Activated T-cell treated with anti-CD3 and anti-CD28 coated beads, Interleukin-2, amount 50 U/mL, for 24 hours (primary cell): ENCODE measurements at regions not wholly inside any gene's neighbourhood (a gene's known extent, or its start where the extent isn't known, plus 50 kb on each side); places are given as distances from the start of the nearest gene placed in this dataset.

Experiments
- DNase-seq: peaks from one replicate; pipeline ENCODE4 v3.0.0-alpha.2; 2020
- H3K27ac Mint-ChIP-seq: 2 replicates; pipeline ENCODE4 v1.8.0; 2020; ENCODE audit warnings: mild to moderate bottlenecking, mixed read lengths
- H3K27me3 Mint-ChIP-seq: 2 replicates; pipeline ENCODE4 v1.8.0; 2020; ENCODE audit warnings: mixed read lengths
- H3K36me3 Mint-ChIP-seq: 2 replicates; pipeline ENCODE4 v1.8.0; 2020; ENCODE audit warnings: low read depth, mixed read lengths
- H3K4me1 Mint-ChIP-seq: 2 replicates; pipeline ENCODE4 v1.8.0; 2020; ENCODE audit warnings: low read depth, mixed read lengths
- H3K4me3 Mint-ChIP-seq: 2 replicates; pipeline ENCODE4 v1.8.0; 2020; ENCODE audit warnings: mild to moderate bottlenecking, moderate library complexity, mixed read lengths
- H3K9me3 Mint-ChIP-seq: 2 replicates; pipeline ENCODE4 v1.8.0; 2020; ENCODE audit warnings: mixed read lengths

DNA sequence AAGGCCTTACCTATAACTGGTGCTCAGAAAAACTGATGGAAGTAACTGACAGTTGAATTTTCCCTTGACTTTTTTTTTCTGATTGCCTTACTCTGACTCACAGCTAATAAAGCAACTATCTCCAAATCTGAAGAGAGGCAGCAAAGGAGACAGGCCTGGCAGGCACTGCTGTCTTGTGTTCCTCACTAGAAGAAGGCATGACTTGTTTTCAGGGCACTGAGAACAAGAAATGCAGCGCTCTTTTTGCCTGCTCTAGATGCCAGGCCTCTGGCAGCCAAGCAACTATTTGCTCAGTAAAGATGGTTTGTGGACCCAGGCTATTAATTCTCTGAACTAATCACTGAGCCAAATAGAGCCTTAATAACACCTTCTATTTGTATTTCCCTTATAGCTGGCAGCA lies 155.1 kb downstream of the PRDM13 start:
- no peaks in the 10 kb centered on the region for H3K4me1 Mint-ChIP-seq
- DNase-seq, result no peak
- H3K36me3 Mint-ChIP-seq, result no peaks in the 10 kb centered on the region
- no peaks in the 10 kb centered on the region for H3K9me3 Mint-ChIP-seq
- no peaks in the 10 kb centered on the region for H3K27me3 Mint-ChIP-seq
- no peak overlapping the region for H3K27ac Mint-ChIP-seq
- H3K4me3 Mint-ChIP-seq, result no peak overlapping the region

DNA sequence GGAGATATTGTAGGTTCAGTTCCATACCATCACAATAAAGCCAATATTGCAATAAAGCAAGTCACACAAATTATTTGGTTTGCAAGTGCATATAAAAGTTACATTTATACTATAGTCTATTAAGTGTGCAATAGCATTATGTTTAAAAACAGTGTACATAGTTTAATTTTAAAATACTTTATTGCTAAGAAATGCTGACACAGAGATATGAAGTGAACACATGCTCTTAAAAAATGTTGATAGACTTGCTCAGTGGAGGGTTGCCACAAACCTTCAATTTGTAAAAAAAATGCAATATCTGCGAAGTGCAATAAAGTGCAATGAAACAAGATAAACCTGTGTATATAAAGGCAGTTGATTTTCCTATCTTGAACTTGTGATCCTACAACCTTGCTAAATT lies 161.5 kb downstream of the PRDM13 start:
- Mint-ChIP-seq H3K27ac (no peak overlapping the region), H3K36me3 (no peaks in the 10 kb centered on the region), H3K4me1 (no peaks in the 10 kb centered on the region), H3K27me3 (no peaks in the 10 kb centered on the region), H3K9me3 (no peaks in the 10 kb centered on the region), H3K4me3 (no peak overlapping the region)
- DNase-seq, result no peak

DNA sequence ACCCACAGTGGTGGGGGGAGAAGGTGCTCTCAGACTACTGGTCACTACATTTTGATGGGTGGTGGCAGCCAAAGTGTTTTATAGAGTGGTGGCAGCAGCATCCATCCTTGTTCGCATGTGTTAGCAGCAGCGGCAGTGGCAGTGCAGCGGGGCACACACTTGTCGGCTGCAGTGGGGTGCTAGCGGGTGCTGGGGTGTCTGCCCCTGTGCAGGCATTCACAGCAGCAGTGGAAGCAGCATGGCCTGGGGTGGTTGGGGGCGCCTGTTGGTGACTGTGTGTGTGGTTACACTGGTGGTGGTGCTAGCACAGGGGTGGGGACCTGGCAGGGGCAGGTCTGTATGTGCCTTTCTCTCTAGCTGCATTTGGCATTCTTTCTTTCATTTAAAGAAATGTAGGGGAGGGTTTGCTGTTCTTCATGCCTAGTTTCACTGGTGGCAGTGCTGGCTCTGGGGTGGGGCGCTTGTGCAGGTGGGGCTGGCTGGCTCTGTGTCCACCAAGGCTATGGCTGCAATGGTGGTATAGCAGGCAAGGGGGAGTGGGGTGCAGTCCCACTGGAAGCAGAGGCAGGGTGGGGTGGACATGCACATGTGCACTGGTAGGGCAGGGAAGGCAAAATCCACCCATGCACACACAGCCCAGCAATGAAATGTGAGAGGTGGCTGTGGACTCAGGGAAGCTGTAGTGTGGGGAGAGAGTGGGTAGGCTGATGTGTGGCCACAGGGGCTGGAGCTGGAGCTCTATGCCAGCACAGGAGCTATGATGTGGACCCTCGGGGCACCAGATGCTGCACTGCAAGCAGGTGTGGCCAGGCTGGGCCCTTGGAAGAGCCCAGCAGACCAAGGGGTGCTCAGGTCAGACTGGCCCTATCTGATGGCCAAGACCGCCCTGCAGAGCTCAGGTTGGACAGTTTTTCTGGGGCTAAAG lies 173.3 kb downstream of the PRDM13 start:
- no peak overlapping the region for H3K4me3 Mint-ChIP-seq
- no peaks in the 10 kb centered on the region for H3K4me1 Mint-ChIP-seq
- H3K9me3 Mint-ChIP-seq, result no peaks in the 10 kb centered on the region
- H3K27ac Mint-ChIP-seq, result no peak overlapping the region
- DNase-seq, result no peak
- H3K27me3 Mint-ChIP-seq, result peaks cover 62% of the 10 kb centered on the region
- H3K36me3 Mint-ChIP-seq, result no peaks in the 10 kb centered on the region

DNA sequence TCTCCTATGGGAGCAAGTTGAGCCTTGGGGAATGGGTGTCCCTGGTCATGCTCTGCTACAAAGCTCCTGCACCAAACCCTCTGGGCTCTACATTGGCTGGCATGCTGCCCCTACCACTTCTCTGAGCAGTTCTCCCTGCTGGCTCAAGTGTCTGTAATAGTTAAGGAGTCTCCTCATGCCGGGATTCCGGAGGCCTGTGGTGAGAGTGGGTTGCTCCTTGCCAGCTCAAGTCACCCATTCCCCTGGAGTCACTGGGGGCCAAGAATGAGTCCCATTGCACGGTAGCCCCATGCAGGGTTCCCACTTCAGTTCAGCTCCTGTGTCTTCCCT lies 173.9 kb downstream of the PRDM13 start:
- no peak overlapping the region for H3K4me3 Mint-ChIP-seq
- DNase-seq, result no peak
- H3K9me3 Mint-ChIP-seq, result no peaks in the 10 kb centered on the region
- no peaks in the 10 kb centered on the region for H3K4me1 Mint-ChIP-seq
- peaks cover 57% of the 10 kb centered on the region for H3K27me3 Mint-ChIP-seq
- H3K36me3 Mint-ChIP-seq, result no peaks in the 10 kb centered on the region
- H3K27ac Mint-ChIP-seq, result no peak overlapping the region

DNA sequence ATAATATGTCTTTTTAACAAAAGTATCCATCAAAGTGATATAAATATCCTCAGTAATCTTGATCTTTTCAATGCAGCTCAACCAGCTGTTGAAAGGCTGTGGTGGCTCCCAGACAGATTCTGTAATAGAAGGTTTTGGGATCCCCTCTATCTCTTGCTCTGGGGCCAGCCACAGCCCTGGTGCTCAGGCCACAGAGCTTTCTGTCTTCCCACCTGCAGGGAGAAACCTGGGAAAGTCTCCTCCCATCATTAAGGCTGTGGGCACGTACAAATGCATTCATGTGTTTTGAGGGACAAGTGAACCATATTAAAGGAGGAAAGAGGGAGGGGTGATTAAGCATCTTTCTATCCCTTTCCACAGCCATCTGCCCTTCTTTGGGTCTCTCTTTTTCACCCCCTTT lies 183.1 kb downstream of the PRDM13 start:
- Mint-ChIP-seq H3K27me3 (peaks cover 37% of the 10 kb centered on the region), H3K4me1 (no peaks in the 10 kb centered on the region), H3K9me3 (no peaks in the 10 kb centered on the region), H3K4me3 (no peak overlapping the region), H3K27ac (no peak overlapping the region), H3K36me3 (no peaks in the 10 kb centered on the region)
- DNase-seq, result no peak

DNA sequence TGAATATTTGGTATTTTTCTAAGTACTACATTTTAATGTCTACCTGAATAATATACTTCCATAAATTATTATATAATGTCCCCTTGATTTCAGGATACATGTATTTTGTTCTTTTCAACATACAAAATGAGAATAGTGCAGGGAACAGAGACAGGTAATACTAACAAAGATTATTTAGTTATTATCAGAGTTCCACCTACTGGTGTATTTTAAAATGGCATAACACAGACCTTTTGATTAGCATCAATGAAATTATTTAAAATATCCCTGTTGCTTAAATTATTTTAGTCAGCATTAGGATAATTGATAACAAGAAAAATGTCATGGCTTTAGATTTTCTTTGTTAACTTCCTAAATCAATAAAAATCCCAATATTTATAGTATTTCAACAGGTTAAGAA lies 184.0 kb downstream of the PRDM13 start:
- H3K36me3 Mint-ChIP-seq, result no peaks in the 10 kb centered on the region
- no peak for DNase-seq
- no peak overlapping the region for H3K27ac Mint-ChIP-seq
- H3K27me3 Mint-ChIP-seq, result peaks cover 34% of the 10 kb centered on the region
- no peaks in the 10 kb centered on the region for H3K9me3 Mint-ChIP-seq
- H3K4me3 Mint-ChIP-seq, result no peak overlapping the region
- H3K4me1 Mint-ChIP-seq, result no peaks in the 10 kb centered on the region

DNA sequence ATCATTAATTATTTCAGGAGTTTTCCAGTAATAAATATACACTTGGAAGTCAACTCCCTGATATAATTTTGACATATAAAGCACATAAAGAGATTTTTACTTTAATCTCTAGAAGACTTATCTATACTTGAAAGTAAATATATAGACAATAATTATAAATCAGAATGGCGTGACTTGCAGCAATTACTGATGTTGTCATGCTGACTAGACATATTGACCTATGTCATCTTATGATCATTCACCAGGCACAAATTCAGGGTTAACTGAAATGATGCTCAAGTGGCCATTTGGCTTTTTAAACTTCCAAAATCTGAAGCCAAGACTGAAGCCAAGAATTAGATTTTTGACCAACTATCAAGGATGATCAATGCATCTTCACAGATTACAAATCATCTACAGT lies 192.2 kb downstream of the MCHR2 start:
- Mint-ChIP-seq H3K36me3 (no peaks in the 10 kb centered on the region), H3K9me3 (no peaks in the 10 kb centered on the region), H3K4me1 (no peaks in the 10 kb centered on the region), H3K4me3 (no peak overlapping the region), H3K27ac (no peak overlapping the region), H3K27me3 (peaks cover 11% of the 10 kb centered on the region)
- DNase-seq, result no peak

DNA sequence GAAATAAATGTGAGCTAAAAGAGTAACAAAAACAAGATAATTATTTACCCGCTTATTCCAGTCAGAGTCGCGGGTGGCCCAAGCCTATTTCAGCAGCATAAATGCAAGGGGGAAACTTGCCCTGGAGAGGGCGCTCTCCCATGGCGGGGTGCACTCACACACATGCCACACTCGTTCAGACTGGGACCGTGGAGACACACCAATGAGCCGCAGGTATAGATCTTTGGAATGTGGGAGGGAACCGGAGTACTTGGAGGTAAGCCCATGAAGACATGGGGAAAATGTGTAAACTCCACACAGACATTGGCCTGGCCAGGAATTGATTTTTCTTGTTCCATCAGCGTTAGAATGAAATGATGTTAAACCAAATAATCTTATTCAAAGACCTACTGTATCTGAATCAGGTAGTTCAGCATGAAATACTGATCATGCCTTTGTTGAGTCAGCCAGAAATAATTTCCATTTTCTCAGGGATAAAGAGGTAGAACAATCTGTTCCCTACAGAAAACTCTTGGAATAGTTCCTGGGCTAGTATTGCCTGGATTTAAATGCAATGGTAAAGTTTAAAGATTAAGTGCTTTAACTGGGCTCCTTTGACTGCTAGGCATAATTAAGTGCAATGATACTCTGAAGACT lies 191.5 kb downstream of the MCHR2 start:
- Mint-ChIP-seq H3K9me3 (no peaks in the 10 kb centered on the region), H3K36me3 (no peaks in the 10 kb centered on the region), H3K27ac (no peak overlapping the region), H3K27me3 (peaks cover 13% of the 10 kb centered on the region), H3K4me1 (no peaks in the 10 kb centered on the region), H3K4me3 (no peak overlapping the region)
- DNase-seq, result no peak

DNA sequence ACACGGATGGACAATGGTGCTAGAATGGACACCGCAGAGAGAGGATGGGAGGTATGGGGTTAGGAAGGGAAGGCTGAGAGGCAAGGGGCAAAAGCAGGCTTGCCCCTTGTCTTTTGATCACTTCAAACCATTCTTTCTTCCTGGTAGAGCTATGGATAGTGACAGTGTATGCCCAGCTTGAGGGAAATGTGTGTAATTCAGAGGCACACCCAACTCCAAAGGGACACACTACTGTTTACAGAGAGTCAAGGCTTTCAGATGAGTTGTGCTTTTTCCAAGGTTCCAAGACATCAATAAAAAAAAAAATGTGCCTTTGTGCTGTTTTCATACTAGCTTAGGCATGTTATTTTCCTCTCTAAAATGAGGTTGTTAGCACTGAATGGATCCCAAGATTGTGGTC lies 185.0 kb downstream of the MCHR2 start:
- Mint-ChIP-seq H3K4me3 (no peak overlapping the region), H3K36me3 (no peaks in the 10 kb centered on the region), H3K4me1 (no peaks in the 10 kb centered on the region), H3K27ac (no peak overlapping the region), H3K27me3 (peaks cover 31% of the 10 kb centered on the region), H3K9me3 (no peaks in the 10 kb centered on the region)
- no peak for DNase-seq

DNA sequence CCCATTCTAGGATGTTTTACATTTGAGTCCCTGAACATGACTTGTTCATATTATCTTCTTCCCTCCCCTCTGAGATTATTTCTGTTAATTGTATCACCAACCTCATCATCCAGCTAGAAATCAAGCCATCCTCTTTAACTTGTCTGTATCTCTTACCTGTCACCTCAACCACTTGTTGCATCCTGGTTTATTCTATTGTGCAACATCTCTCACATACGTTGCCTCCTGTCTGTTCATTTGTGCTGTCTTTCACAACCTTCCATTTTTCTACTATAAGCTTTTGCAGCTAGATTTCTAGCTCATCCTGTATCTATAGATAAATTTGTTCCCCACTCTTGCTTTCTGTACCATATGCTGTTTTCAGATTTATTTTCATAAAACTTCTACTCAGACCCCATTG lies 183.7 kb downstream of the MCHR2 start:
- peaks cover 33% of the 10 kb centered on the region for H3K27me3 Mint-ChIP-seq
- no peak for DNase-seq
- H3K9me3 Mint-ChIP-seq, result no peaks in the 10 kb centered on the region
- no peak overlapping the region for H3K4me3 Mint-ChIP-seq
- no peak overlapping the region for H3K27ac Mint-ChIP-seq
- H3K36me3 Mint-ChIP-seq, result no peaks in the 10 kb centered on the region
- H3K4me1 Mint-ChIP-seq, result no peaks in the 10 kb centered on the region

DNA sequence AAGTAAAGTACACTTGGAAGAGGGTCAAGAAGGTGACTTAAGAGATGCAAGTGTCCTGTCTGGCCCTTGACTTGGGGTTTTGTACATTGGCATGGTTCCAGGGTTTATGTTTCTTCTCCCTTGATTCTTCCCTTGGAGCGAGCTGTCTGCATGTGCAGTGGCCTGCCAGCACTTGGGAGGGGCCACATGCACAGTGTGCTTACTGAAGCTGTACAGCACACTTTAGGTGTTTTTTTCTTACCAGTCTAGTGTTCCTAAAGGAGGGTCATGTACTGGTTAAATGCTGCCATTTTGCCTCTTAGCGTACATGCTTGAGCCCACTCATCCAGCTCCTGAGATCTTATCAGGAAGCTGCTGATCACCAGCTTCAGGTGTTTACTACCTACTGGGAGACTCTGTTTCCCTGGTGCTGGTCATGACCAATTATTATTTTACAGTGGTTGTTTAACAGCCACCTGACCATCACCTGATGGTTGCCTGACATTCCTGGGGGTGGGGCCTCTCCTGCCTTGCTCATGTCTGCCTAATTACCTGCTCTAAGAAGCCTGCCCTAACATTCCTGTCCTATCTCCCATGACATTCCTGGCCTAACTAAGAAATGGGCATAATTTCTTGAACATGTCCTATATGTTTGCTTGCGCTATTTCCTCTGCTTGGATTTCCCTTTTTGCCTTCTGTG lies 182.9 kb downstream of the MCHR2 start:
- peaks cover 33% of the 10 kb centered on the region for H3K27me3 Mint-ChIP-seq
- H3K4me1 Mint-ChIP-seq, result no peaks in the 10 kb centered on the region
- no peaks in the 10 kb centered on the region for H3K36me3 Mint-ChIP-seq
- no peak overlapping the region for H3K27ac Mint-ChIP-seq
- no peak for DNase-seq
- no peak overlapping the region for H3K4me3 Mint-ChIP-seq
- no peaks in the 10 kb centered on the region for H3K9me3 Mint-ChIP-seq

DNA sequence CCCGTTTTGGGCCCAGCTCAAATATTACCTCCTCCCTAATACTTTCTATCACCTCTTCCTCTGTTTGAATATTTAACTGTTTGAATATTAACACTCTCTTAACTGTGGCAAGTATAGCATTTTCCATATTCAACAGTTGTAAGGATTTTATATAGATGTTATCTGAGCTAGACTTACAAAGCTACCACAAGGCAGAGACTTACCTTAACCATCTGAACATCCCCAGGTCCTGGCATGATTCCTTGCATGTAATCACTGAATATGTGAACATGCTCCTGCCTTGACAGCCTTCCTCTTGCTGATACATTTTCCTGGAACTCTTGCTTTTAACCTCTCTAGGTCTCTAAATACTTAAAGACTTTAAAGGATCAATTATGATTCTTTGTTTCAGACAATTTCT lies 182.4 kb downstream of the MCHR2 start:
- Mint-ChIP-seq H3K4me1 (no peaks in the 10 kb centered on the region), H3K4me3 (no peak overlapping the region), H3K27me3 (peaks cover 33% of the 10 kb centered on the region), H3K9me3 (no peaks in the 10 kb centered on the region), H3K27ac (no peak overlapping the region), H3K36me3 (no peaks in the 10 kb centered on the region)
- no peak for DNase-seq

DNA sequence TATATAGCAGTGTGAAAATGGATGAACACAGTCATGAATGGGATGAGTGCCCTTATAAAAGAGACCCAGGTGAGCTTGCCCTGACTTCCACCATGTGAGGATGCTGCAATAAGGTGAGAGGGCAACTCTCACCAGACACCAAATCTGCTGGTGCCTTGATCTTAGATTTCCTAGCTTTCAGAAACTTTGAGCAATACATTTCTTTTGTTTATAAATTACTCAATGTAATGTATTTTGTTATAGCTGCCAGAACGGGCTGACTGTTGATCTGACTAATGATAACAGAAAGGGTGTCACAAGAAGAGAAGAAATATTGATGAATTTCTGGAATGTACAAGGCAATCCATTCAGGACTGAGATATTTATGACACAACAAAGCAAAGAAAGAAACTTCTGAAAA lies 180.5 kb downstream of the MCHR2 start:
- no peaks in the 10 kb centered on the region for H3K4me1 Mint-ChIP-seq
- H3K9me3 Mint-ChIP-seq, result no peaks in the 10 kb centered on the region
- H3K27ac Mint-ChIP-seq, result no peak overlapping the region
- H3K27me3 Mint-ChIP-seq, result peaks cover 30% of the 10 kb centered on the region
- no peak for DNase-seq
- H3K4me3 Mint-ChIP-seq, result no peak overlapping the region
- no peaks in the 10 kb centered on the region for H3K36me3 Mint-ChIP-seq

DNA sequence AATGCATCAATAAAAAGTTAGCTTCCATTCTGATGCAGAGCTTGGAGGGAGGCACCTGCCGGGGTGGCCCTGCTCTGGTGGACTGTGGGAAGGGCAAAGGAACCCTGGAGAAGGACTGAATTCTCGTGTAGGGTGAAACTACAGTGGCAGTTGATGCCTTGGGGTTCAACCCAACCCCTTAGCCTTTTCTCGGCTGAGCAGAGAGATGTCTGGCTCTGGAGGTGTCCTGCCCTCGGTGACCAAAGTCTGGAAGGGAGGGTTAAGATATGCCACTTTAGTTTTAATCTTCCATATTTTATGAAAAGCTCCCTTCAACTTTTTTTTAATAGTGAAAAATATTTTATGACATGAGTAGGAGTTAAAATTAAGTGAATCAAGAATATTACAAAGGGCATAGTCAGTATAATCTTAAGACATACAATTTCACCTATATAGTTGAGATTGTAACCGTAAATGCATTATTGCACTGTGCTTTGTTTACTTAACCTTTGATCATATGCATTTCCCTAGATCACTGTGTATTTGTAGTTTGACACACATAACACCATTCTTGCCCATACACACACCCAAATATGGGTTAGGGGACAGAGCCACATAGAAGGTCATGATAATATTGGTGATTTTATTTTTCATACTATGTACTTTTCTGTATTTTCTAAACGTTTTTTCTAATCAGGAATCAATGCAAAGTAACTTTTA lies 179.6 kb downstream of the MCHR2 start:
- no peaks in the 10 kb centered on the region for H3K4me1 Mint-ChIP-seq
- no peak for DNase-seq
- H3K4me3 Mint-ChIP-seq, result no peak overlapping the region
- no peak overlapping the region for H3K27ac Mint-ChIP-seq
- no peaks in the 10 kb centered on the region for H3K36me3 Mint-ChIP-seq
- H3K9me3 Mint-ChIP-seq, result no peaks in the 10 kb centered on the region
- H3K27me3 Mint-ChIP-seq, result peaks cover 27% of the 10 kb centered on the region

DNA sequence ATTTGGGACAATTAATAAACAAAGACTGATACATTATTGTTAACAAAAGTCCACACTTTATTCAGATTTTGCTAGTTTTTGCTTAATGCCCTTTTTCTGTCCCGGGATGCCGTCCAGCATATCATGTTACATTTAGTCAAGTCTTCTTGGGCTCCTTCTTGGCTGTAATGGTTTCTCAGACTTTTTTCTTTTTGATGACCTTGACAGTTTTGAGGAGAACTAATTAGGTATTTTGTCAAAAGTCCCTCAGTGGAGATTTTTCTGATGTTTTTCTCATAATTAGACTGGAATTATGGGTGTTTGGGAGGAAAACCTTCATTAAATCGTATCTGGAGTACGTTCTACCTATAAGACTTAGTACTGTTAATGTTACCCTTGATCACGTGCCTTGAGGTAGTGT lies 177.2 kb downstream of the MCHR2 start:
- H3K27ac Mint-ChIP-seq, result no peak overlapping the region
- H3K9me3 Mint-ChIP-seq, result no peaks in the 10 kb centered on the region
- H3K27me3 Mint-ChIP-seq, result peaks cover 32% of the 10 kb centered on the region
- no peaks in the 10 kb centered on the region for H3K4me1 Mint-ChIP-seq
- no peak overlapping the region for H3K4me3 Mint-ChIP-seq
- H3K36me3 Mint-ChIP-seq, result no peaks in the 10 kb centered on the region
- DNase-seq, result no peak
